Spleen (tissue), 7 donors: ENCODE measurements at regions not wholly inside any gene's neighbourhood (a gene's known extent, or its start where the extent isn't known, plus 50 kb on each side); places are given as distances from the start of the nearest gene placed in this dataset.

Experiments used
- POLR2A ChIP-seq, 3 donors: fragments of 450-650 bp; IDR thresholded peaks; one replicate each; pipeline ENCODE4 v1.5.1; 2017; ENCODE audit warnings: antibody characterized with exemption in 3 of 3, mild to moderate bottlenecking in 1 of 3
- TF ChIP-seq, protein P1 (sequence below), 11 experiments: fragments of 200-600 bp in 7 of 11; fragments of 450-650 bp in 4 of 11; sonication (generic) in 4 of 11; IDR thresholded peaks in 8 of 11; conservative IDR thresholded peaks in 3 of 11; 1 replicate in 7 of 11; 2 replicates in 4 of 11; pipeline versions ENCODE4 v1.4.0 to v1.8.0; 2016 to 2021; ENCODE audit warnings: antibody characterized with exemption in 11 of 11, inconsistent platforms in 4 of 11, mild to moderate bottlenecking in 1 of 11
- donor health status: DM: no; HTN: no; CAD: no; lungs with moderate emphysema.
- donor health status: DM: no; HTN: no; CAD: no.
- donor health status: DM: no; HTN: no; CAD: no.

DNA sequence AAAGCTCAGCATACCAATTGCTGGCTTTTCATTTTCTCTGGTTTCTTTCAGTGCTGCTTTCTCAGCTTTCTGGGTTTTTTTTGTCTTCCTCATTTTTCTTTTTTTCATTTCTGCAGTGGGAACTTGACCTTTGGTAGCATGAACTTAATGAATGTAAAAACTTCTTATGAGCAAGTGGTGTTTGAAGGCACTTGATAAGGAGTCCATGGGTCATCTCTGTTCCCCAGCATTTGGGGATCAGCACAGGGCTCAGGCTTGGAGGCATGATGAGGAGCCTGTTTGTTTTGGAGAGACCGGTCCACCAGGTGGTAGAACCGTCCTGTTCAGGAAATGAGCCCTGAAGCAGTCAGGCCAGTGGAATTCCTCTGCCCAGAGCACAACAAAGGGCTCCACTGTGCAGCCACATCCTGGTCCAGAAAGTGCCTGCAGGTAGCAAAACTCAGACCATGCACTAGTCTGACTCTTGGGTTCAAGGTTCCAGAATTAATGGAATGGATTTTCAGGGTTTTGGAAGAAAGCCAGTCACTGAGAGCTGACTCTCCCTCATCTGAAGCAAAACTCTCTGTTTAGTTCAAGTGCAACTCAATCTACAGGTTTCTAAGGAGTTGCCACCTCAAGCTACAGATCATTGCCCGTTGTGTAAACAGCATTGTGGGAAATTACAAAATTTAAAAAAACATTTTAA lies 52.3 kb upstream of the ADGRF1 start:
- TF ChIP-seq POLR2A (IDR thresholded peaks at IDR 0.05), result no peak
- TF ChIP-seq, protein P1, sequence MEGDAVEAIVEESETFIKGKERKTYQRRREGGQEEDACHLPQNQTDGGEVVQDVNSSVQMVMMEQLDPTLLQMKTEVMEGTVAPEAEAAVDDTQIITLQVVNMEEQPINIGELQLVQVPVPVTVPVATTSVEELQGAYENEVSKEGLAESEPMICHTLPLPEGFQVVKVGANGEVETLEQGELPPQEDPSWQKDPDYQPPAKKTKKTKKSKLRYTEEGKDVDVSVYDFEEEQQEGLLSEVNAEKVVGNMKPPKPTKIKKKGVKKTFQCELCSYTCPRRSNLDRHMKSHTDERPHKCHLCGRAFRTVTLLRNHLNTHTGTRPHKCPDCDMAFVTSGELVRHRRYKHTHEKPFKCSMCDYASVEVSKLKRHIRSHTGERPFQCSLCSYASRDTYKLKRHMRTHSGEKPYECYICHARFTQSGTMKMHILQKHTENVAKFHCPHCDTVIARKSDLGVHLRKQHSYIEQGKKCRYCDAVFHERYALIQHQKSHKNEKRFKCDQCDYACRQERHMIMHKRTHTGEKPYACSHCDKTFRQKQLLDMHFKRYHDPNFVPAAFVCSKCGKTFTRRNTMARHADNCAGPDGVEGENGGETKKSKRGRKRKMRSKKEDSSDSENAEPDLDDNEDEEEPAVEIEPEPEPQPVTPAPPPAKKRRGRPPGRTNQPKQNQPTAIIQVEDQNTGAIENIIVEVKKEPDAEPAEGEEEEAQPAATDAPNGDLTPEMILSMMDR (IDR thresholded peaks at IDR 0.05 in 8 of 11, conservative IDR thresholded peaks at IDR 0.05 in 3 of 11), result no peak
